Astrocyte (in vitro differentiated cells and primary cell): ENCODE measurements at regions not wholly inside any gene's neighbourhood (a gene's known extent, or its start where the extent isn't known, plus 50 kb on each side); places are given as distances from the start of the nearest gene placed in this dataset.
"Not testable (repeated sequence)": the region's sequence is repeated elsewhere in the genome, so short reads cannot be mapped to it uniquely, and the experiment has no call there.

ENCODE experiments used
- EZH2 ChIP-seq: IDR thresholded peaks from 2 replicates; pipeline ENCODE4 v1.6.1; 2012; ENCODE audit warnings: mild to moderate bottlenecking, low read length, inconsistent platforms; ENCODE audit not compliant: insufficient read depth
- TF ChIP-seq, protein P1 (sequence below): IDR thresholded peaks from 2 replicates; pipeline ENCODE4 v1.5.1; 2011; ENCODE audit warnings: low read depth, mild to moderate bottlenecking, inconsistent platforms, low read length, moderate library complexity; ENCODE audit not compliant: insufficient read depth

DNA sequence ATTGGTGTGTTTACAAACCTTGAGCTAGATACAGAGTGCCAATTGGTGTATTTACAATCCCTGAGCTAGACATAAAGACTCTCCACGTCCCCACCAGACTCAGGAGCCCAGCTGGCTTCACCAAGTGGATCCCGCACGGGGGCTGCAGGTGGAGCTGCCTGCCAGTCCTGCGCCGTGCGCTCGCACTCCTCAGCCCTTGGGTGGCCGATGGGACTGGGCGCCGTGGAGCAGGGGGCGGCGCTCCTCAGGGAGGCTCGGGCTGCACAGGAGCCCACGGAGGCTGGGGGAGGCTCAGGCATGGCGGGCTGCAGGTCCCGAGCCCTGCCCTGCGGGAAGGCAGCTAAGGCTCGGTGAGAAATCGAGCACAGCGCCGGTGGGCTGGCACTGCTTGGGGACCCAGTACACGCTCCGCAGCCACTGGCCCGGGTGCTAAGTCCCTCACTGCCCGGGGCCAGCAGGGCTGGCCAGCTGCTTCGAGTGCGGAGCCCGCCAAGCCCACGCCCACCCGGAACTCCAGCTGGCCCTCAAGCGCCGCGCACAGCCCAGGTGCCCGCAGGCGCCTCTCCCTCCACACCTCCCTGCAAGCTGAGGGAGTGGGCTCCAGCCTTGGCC is 245.0 kb downstream of the PLA2G4A start:
- TF ChIP-seq, protein P1, sequence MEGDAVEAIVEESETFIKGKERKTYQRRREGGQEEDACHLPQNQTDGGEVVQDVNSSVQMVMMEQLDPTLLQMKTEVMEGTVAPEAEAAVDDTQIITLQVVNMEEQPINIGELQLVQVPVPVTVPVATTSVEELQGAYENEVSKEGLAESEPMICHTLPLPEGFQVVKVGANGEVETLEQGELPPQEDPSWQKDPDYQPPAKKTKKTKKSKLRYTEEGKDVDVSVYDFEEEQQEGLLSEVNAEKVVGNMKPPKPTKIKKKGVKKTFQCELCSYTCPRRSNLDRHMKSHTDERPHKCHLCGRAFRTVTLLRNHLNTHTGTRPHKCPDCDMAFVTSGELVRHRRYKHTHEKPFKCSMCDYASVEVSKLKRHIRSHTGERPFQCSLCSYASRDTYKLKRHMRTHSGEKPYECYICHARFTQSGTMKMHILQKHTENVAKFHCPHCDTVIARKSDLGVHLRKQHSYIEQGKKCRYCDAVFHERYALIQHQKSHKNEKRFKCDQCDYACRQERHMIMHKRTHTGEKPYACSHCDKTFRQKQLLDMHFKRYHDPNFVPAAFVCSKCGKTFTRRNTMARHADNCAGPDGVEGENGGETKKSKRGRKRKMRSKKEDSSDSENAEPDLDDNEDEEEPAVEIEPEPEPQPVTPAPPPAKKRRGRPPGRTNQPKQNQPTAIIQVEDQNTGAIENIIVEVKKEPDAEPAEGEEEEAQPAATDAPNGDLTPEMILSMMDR = not testable (repeated sequence)
- not testable (repeated sequence) for TF ChIP-seq EZH2
